ENCODE measurements at regions not wholly inside any gene's neighbourhood (a gene's known extent, or its start where the extent isn't known, plus 50 kb on each side); places are given as distances from the start of the nearest gene placed in this dataset.

DNA sequence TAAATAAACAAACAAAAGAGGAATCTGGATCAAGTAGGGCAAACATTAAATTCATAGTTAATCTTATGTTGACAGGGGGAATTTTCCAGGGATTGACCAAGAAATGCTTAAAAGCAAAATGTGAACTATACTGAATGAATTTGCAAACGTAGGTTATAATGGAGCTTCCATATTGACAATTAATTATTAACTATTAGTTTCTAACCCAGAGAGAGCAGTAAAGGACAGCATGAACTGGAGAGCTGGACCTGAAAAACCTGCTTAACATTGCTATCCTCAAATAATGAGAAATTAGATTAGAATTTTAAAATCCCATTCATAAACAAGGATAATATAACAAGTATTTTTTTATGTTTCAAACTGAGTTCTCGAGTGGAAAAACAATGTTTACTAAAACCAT lies 1089.6 kb downstream of the DNAJB9 start:
- DNase-seq (no peak), ATAC-seq (ENCODE audit: low read depth) (no peak)
- Histone ChIP-seq H3K27ac (ENCODE audit: insufficient read depth, low read length) (no peak overlapping the region), H3K23ac (ENCODE audit: low read depth, low read length) (no peak overlapping the region), H3K79me1 (ENCODE audit: low read depth in 1 of 2, low read length in 2 of 2) (no peaks in the 10 kb centered on the region), H3K18ac (ENCODE audit: low read depth, low read length) (no peak overlapping the region), H2BK5ac (ENCODE audit: low read depth, low read length, poor library complexity, severe bottlenecking) (no peak overlapping the region), H2AK5ac (ENCODE audit: low read depth, low read length) (no peak overlapping the region), H2BK15ac (ENCODE audit: low read depth, low read length) (no peak overlapping the region), H3K9ac (ENCODE audit: low read depth, low read length) (no peak overlapping the region), H4K8ac (ENCODE audit: low read depth in 2 of 2, low read length in 2 of 2) (no peak overlapping the region), H3K27me3 (ENCODE audit: control insufficient read depth, insufficient read depth, low read length) (no peaks in the 10 kb centered on the region), H4K91ac (ENCODE audit: insufficient read depth, low read depth, low read length) (no peak overlapping the region), H3K9me3 (ENCODE audit: control insufficient read depth, insufficient read depth, low read length) (peaks cover 8% of the 10 kb centered on the region), H3K36me3 (ENCODE audit: control insufficient read depth, insufficient read depth, low read length) (no peaks in the 10 kb centered on the region), H3K4me1 (ENCODE audit: control insufficient read depth, insufficient read depth, low read length) (no peaks in the 10 kb centered on the region), H3K4me2 (ENCODE audit: low read depth, low read length) (no peak overlapping the region), H3K56ac (ENCODE audit: extremely low read depth, insufficient read depth, low read length) (no peak overlapping the region), H2AK9ac (replicated peaks; ENCODE audit: low read depth, low read length, poor library complexity) (no peak overlapping the region), H3K9me1 (ENCODE audit: insufficient read depth, low read length) (no peaks in the 10 kb centered on the region), H3K4me3 (ENCODE audit: insufficient read depth, low read depth, low read length) (no peak overlapping the region), H4K5ac (ENCODE audit: low read depth, low read length) (no peak overlapping the region), H2AFZ (replicated peaks; ENCODE audit: low read length, poor library complexity) (no peak overlapping the region), H3K4ac (ENCODE audit: low read depth, low read length) (no peak overlapping the region), H2BK20ac (ENCODE audit: low read depth, low read length) (no peak overlapping the region), H3K14ac (replicated peaks; ENCODE audit: low read depth, low read length) (no peak overlapping the region), H4K20me1 (ENCODE audit: insufficient read depth, low read length) (no peaks in the 10 kb centered on the region), H2BK120ac (ENCODE audit: low read depth, low read length) (no peak overlapping the region)
- ChIA-PET CTCF (no interaction called here), POLR2A (ENCODE audit: unreplicated experiment) (no interaction called here)
- in situ Hi-C loops (cut with MboI; ENCODE audit: low sequenced_read_pairs), result no loop called here
- TF ChIP-seq, protein P1, sequence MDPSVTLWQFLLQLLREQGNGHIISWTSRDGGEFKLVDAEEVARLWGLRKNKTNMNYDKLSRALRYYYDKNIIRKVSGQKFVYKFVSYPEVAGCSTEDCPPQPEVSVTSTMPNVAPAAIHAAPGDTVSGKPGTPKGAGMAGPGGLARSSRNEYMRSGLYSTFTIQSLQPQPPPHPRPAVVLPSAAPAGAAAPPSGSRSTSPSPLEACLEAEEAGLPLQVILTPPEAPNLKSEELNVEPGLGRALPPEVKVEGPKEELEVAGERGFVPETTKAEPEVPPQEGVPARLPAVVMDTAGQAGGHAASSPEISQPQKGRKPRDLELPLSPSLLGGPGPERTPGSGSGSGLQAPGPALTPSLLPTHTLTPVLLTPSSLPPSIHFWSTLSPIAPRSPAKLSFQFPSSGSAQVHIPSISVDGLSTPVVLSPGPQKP (IDR thresholded peaks at IDR 0.05; ENCODE audit: borderline replicate concordance, low read depth, low read length), result no peak
- TF ChIP-seq RFX5 (IDR thresholded peaks at IDR 0.05; ENCODE audit: low read depth, low read length) (no peak), FOS (IDR thresholded peaks at IDR 0.05; ENCODE audit: low read depth, low read length) (no peak), POLR2A (IDR thresholded peaks at IDR 0.05; ENCODE audit: low read depth, low read length) (no peak), RCOR1 (IDR thresholded peaks at IDR 0.05; ENCODE audit: insufficient replicate concordance, low read length) (no peak), MAZ (IDR thresholded peaks at IDR 0.05; ENCODE audit: borderline replicate concordance, low read depth, low read length) (no peak), MAFK (IDR thresholded peaks at IDR 0.05; ENCODE audit: low read depth, low read length) (no peak), RAD21 (IDR thresholded peaks at IDR 0.05; ENCODE audit: low read length) (no peak), MXI1 (IDR thresholded peaks at IDR 0.05; ENCODE audit: borderline replicate concordance, low read depth, low read length) (no peak), CHD1 (IDR thresholded peaks at IDR 0.05; ENCODE audit: low read depth, low read length) (no peak), NFE2L2 (IDR thresholded peaks at IDR 0.05; ENCODE audit: low read depth, low read length) (no peak), BHLHE40 (IDR thresholded peaks at IDR 0.05; ENCODE audit: low read depth, low read length) (no peak)
- TF ChIP-seq, protein P2, sequence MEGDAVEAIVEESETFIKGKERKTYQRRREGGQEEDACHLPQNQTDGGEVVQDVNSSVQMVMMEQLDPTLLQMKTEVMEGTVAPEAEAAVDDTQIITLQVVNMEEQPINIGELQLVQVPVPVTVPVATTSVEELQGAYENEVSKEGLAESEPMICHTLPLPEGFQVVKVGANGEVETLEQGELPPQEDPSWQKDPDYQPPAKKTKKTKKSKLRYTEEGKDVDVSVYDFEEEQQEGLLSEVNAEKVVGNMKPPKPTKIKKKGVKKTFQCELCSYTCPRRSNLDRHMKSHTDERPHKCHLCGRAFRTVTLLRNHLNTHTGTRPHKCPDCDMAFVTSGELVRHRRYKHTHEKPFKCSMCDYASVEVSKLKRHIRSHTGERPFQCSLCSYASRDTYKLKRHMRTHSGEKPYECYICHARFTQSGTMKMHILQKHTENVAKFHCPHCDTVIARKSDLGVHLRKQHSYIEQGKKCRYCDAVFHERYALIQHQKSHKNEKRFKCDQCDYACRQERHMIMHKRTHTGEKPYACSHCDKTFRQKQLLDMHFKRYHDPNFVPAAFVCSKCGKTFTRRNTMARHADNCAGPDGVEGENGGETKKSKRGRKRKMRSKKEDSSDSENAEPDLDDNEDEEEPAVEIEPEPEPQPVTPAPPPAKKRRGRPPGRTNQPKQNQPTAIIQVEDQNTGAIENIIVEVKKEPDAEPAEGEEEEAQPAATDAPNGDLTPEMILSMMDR (conservative IDR thresholded peaks at IDR 0.05; ENCODE audit: low read depth, low read length), result no peak
- no TSS peak for BruUV-seq (replicated peaks)
- WGBS, 2 experiments (ENCODE audit: extremely low coverage in 2 of 2, insufficient read length in 1 of 2), result no CpG with 5 or more reads among the region's 2 CpGs
- dilution Hi-C loops (cut with HindIII; ENCODE audit: low sequenced_read_pairs, unreplicated experiment), result no loop called here
- intact Hi-C loops (cut with micrococcal nuclease), result no loop called here
